ENCODE measurements at regions not wholly inside any gene's neighbourhood (a gene's known extent, or its start where the extent isn't known, plus 50 kb on each side); places are given as distances from the start of the nearest gene placed in this dataset.
"Not testable (repeated sequence)": the region's sequence is repeated elsewhere in the genome, so short reads cannot be mapped to it uniquely, and the experiment has no call there.

- DNase-seq (ENCODE audit: low spot score in 2 of 2) (no peak), ATAC-seq (no peak)
- Mint-ChIP-seq H3K27ac (no peak overlapping the region), H3K36me3 (no peaks in the 10 kb centered on the region), H3K9me3 (peaks cover 5 to 7% of the 10 kb centered on the region in 2 donors)
Observed at GRCh38 chr1:102365071-102365470, 368.3 kb upstream of the OLFM3 start.

GRCh38 chr1:102336602-102337001 lies 339.9 kb upstream of the OLFM3 start:
- H3K36me3 Mint-ChIP-seq = no peaks in the 10 kb centered on the region
- ATAC-seq (no peak), DNase-seq (ENCODE audit: low spot score in 2 of 2) (no peak)
- H3K27ac Mint-ChIP-seq = no peak overlapping the region
- H3K9me3 Mint-ChIP-seq = no peaks in the 10 kb centered on the region

DNA sequence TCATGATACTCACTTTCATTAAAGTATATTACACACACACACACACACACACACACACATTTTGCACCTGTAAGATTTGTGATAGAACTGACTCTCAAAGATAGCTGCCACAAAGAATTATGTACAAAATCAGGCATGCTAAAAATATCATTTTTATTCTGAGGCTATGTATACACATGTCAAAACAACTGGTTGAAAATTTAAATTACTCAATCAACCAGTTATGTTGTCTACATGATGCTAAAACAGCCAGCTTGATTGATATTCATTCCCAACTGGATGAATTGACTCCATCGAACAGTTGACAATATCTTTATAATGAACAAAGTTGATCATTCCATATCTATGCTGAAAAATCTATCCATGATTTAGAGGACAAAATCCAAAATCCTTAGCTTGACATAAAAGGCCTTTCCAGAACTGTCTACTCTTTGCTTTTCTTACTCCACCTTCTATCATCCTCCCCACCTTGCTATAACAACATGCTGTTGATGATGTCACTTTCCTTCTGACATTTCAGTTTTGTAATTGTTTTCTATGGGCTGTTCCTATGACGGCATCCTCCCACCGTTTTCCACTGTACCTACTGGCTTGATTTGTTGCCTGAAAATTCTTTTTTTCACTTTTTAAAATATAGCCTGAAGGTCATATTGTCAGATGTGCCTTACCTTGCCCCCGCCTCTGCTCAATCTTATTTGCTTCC lies 321.5 kb upstream of the OLFM3 start:
- peaks cover 6 to 12% of the 10 kb centered on the region in 2 donors for H3K9me3 Mint-ChIP-seq
- DNase-seq (ENCODE audit: low spot score in 2 of 2) (no peak), ATAC-seq (no peak)
- no peak overlapping the region for H3K27ac Mint-ChIP-seq
- no peaks in the 10 kb centered on the region for H3K36me3 Mint-ChIP-seq

GRCh38 chr1:102315096-102315495 lies 318.4 kb upstream of the OLFM3 start:
- Mint-ChIP-seq H3K36me3 (no peaks in the 10 kb centered on the region), H3K9me3 (peaks cover 6 to 12% of the 10 kb centered on the region in 2 donors), H3K27ac (no peak overlapping the region)
- DNase-seq (ENCODE audit: low spot score in 2 of 2) = no peak
- no peak for ATAC-seq

GRCh38 chr1:102296116-102296515 lies 299.4 kb upstream of the OLFM3 start:
- Mint-ChIP-seq H3K36me3 (no peaks in the 10 kb centered on the region), H3K27ac (no peak overlapping the region), H3K9me3 (peaks cover 20 to 31% of the 10 kb centered on the region in 2 donors)
- DNase-seq (ENCODE audit: low spot score in 2 of 2) = no peak
- no peak for ATAC-seq

GRCh38 chr1:102282955-102283354 lies 286.2 kb upstream of the OLFM3 start:
- DNase-seq (ENCODE audit: low spot score in 2 of 2) (no peak), ATAC-seq (no peak)
- Mint-ChIP-seq H3K36me3 (peaks cover 0 to 15% of the 10 kb centered on the region in 2 donors), H3K9me3 (peaks cover 29 to 38% of the 10 kb centered on the region in 2 donors), H3K27ac (no peak overlapping the region)

GRCh38 chr1:102262994-102263393 lies 266.3 kb upstream of the OLFM3 start:
- ATAC-seq (no peak), DNase-seq (ENCODE audit: low spot score in 2 of 2) (no peak)
- Mint-ChIP-seq H3K9me3 (peaks cover 0 to 5% of the 10 kb centered on the region in 2 donors), H3K27ac (no peak overlapping the region), H3K36me3 (no peaks in the 10 kb centered on the region)

- H3K27ac Mint-ChIP-seq = no peak overlapping the region
- ATAC-seq = no peak
- no peak for DNase-seq (ENCODE audit: low spot score in 2 of 2)
- H3K9me3 Mint-ChIP-seq = no peaks in the 10 kb centered on the region
- H3K36me3 Mint-ChIP-seq = no peaks in the 10 kb centered on the region
Observed at GRCh38 chr1:102252731-102253505, 256.2 kb upstream of the OLFM3 start.

- DNase-seq (ENCODE audit: low spot score in 2 of 2) = no peak
- ATAC-seq = no peak
- Mint-ChIP-seq H3K36me3 (no peaks in the 10 kb centered on the region), H3K9me3 (peaks cover 0 to 4% of the 10 kb centered on the region in 2 donors), H3K27ac (no peak overlapping the region)
Observed at GRCh38 chr1:102241431-102242338, 245.0 kb upstream of the OLFM3 start.

- peaks cover 4 to 8% of the 10 kb centered on the region in 2 donors for H3K9me3 Mint-ChIP-seq
- ATAC-seq = no peak
Observed at GRCh38 chr1:102239247-102239646, 242.5 kb upstream of the OLFM3 start.

DNA sequence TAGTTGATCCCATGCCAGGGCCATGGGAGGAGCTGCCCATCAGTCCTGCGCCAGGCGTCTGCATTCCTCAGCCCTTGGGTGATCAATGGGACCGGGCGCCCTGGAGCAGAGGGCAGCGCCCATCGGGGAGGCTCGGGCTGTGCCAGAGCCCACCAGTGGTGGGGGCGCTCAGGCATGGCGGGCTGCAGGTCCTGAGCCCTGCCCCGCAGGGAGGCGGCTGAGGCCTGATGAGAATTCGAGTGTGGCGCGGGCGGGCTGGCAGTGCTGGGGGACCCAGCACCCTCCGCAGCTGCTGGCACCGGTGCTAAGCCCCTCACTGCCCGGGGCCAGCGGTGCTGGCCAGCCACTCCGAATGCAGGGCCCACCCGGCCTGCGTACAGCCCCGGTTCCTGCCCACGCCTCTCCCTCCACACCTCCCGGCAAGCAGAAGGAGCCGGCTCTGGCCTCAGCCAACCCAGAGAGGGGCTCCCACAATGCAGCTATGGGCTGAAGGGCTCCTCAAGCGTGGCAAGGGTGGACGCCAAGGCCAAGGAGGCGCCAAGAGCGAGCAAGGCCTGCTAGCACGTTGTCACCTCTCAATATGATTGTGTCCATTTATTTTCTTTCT lies 238.1 kb upstream of the OLFM3 start:
- DNase-seq (ENCODE audit: low spot score in 2 of 2) (no peak), ATAC-seq (no peak)
- peaks cover 0 to 4% of the 10 kb centered on the region in 2 donors for H3K36me3 Mint-ChIP-seq
- H3K27ac Mint-ChIP-seq = no peak overlapping the region
- H3K9me3 Mint-ChIP-seq = peaks cover 4% of the 10 kb centered on the region in 2 donors

More at GRCh38 chr1:102239247-102239646, 242.5 kb upstream of the OLFM3 start:
- Mint-ChIP-seq H3K36me3 (peaks cover 0 to 4% of the 10 kb centered on the region in 2 donors), H3K27ac (no peak overlapping the region)
- no peak for DNase-seq (ENCODE audit: low spot score in 2 of 2)

- Mint-ChIP-seq H3K27ac (no peak overlapping the region), H3K9me3 (peaks cover 0 to 6% of the 10 kb centered on the region in 2 donors), H3K36me3 (no peaks in the 10 kb centered on the region)
- DNase-seq (ENCODE audit: low spot score in 2 of 2) = no peak
- ATAC-seq = no peak
Observed at GRCh38 chr1:102219463-102219862, 222.7 kb upstream of the OLFM3 start.

- not testable (repeated sequence) for H3K27ac Mint-ChIP-seq; DNase-seq (ENCODE audit: low spot score in 2 of 2); H3K36me3 Mint-ChIP-seq
Observed at GRCh38 chr1:102210891-102211290, 214.2 kb upstream of the OLFM3 start.

DNA sequence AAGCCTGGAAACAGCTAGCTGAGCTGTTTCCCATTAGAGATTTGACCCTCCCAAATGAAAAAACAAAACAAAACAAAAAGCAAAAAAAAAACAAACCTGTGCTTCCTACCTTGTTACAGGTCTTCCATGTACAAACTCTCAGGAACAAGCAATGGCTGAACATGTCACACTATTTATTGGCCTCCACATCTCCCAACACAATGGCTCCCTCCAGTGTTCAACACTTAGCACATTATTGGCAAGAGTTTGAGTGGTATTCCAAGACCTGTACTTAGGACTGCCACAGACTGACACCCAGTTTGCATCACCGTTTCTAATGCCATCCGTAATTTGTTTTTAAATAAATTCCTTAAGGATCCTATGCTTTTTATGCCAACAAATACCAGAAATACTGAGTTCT lies 195.0 kb upstream of the OLFM3 start:
- no peak overlapping the region for H3K27ac Mint-ChIP-seq
- H3K9me3 Mint-ChIP-seq = no peaks in the 10 kb centered on the region
- no peaks in the 10 kb centered on the region for H3K36me3 Mint-ChIP-seq
- DNase-seq (ENCODE audit: low spot score in 2 of 2) (peak in 1 of 2 donors; percentile 2), ATAC-seq (no peak)

More at GRCh38 chr1:102210891-102211290, 214.2 kb upstream of the OLFM3 start:
- H3K9me3 Mint-ChIP-seq = peaks cover 9 to 21% of the 10 kb centered on the region in 2 donors
- ATAC-seq = not testable (repeated sequence)

DNA sequence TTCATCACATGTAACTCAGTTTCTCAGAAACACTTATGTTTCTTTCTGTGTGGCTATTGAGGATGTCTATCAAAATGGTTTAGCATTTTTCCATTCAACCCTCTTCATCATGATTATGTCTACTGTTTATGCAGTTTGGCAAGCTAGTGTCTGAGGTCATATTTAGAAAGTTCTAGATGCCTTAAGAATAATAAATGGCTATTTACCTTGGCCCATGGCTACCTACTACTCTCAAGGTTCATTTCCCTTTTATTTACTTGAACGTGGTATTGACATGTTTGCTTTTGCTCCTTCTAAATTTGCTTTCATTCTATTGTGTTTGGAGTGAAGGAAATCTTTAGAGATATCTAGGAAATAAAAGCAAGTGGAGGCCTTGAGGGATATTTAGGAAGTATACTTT lies 193.7 kb upstream of the OLFM3 start:
- no peak for ATAC-seq
- no peaks in the 10 kb centered on the region for H3K9me3 Mint-ChIP-seq
- H3K27ac Mint-ChIP-seq = no peak overlapping the region
- no peak for DNase-seq (ENCODE audit: low spot score in 2 of 2)
- H3K36me3 Mint-ChIP-seq = no peaks in the 10 kb centered on the region

- no peaks in the 10 kb centered on the region for H3K9me3 Mint-ChIP-seq
- no peaks in the 10 kb centered on the region for H3K36me3 Mint-ChIP-seq
- ATAC-seq = no peak
- no peak for DNase-seq (ENCODE audit: low spot score in 2 of 2)
- H3K27ac Mint-ChIP-seq = no peak overlapping the region
Observed at GRCh38 chr1:102186536-102186935, 189.8 kb upstream of the OLFM3 start.

Data from activated naive CD4-positive, alpha-beta T cell treated with anti-CD3 and anti-CD28 coated beads, Interleukin-2, amount 50 U/mL, for 72 hours (primary cell).